ENCODE measurements at regions not wholly inside any gene's neighbourhood (a gene's known extent, or its start where the extent isn't known, plus 50 kb on each side); places are given as distances from the start of the nearest gene placed in this dataset.
A peak's percentile ranks its signal among the peaks of the same experiment; 100 is the strongest.
"Not testable (repeated sequence)": the region's sequence is repeated elsewhere in the genome, so short reads cannot be mapped to it uniquely, and the experiment has no call there.

GRCh38 chr18:70822117-70822516, 533.3 kb downstream of the SOCS6 start:
- Histone ChIP-seq H3K27me3 (no peaks in the 10 kb centered on the region), H3K36me3 (no peaks in the 10 kb centered on the region), H3K4me3 (no peak overlapping the region), H3K9me3 (ENCODE audit: low read depth) (no peaks in the 10 kb centered on the region), H3K27ac (no peak overlapping the region), H3K4me1 (ENCODE audit: low read depth) (no peaks in the 10 kb centered on the region)
- peak in 1 of 2 donors; percentile 0 for DNase-seq (ENCODE audit: low read depth in 1 of 2, low spot score in 1 of 2)
- TF ChIP-seq CTCF (IDR thresholded peaks at IDR 0.05; ENCODE audit: low read depth, low read length), result no peak

- TF ChIP-seq CTCF (IDR thresholded peaks at IDR 0.05; ENCODE audit: low read depth, low read length), result no peak
- no peak overlapping the region for H3K27ac ChIP-seq
- no peak for DNase-seq (ENCODE audit: low read depth in 1 of 2, low spot score in 1 of 2)
- H3K4me1 ChIP-seq (ENCODE audit: low read depth), result no peaks in the 10 kb centered on the region
- no peak overlapping the region for H3K4me3 ChIP-seq
- no peaks in the 10 kb centered on the region for H3K27me3 ChIP-seq
- no peaks in the 10 kb centered on the region for H3K9me3 ChIP-seq (ENCODE audit: low read depth)
- no peaks in the 10 kb centered on the region for H3K36me3 ChIP-seq
Measured at GRCh38 chr18:70808481-70809056, 519.7 kb downstream of the SOCS6 start.

GRCh38 chr18:70781860-70782453, 493.1 kb downstream of the SOCS6 start:
- H3K4me1 ChIP-seq (ENCODE audit: low read depth), result no peaks in the 10 kb centered on the region
- no peaks in the 10 kb centered on the region for H3K9me3 ChIP-seq (ENCODE audit: low read depth)
- H3K4me3 ChIP-seq, result no peak overlapping the region
- no peaks in the 10 kb centered on the region for H3K36me3 ChIP-seq
- H3K27me3 ChIP-seq, result no peaks in the 10 kb centered on the region
- H3K27ac ChIP-seq, result no peak overlapping the region
- DNase-seq (ENCODE audit: low read depth in 1 of 2, low spot score in 1 of 2), result peak; percentile 65 to 73
- peak; percentile 80 for TF ChIP-seq CTCF (IDR thresholded peaks at IDR 0.05; ENCODE audit: low read depth, low read length)

GRCh38 chr18:70766254-70766653, 477.4 kb downstream of the SOCS6 start:
- H3K4me1 ChIP-seq (ENCODE audit: low read depth); H3K9me3 ChIP-seq (ENCODE audit: low read depth); H3K4me3 ChIP-seq; H3K27ac ChIP-seq; H3K27me3 ChIP-seq; H3K36me3 ChIP-seq; DNase-seq (ENCODE audit: low read depth in 1 of 2, low spot score in 1 of 2): not testable (repeated sequence)

GRCh38 chr18:70762812-70763211, 474.0 kb downstream of the SOCS6 start:
- Histone ChIP-seq H3K27me3 (no peaks in the 10 kb centered on the region), H3K36me3 (no peaks in the 10 kb centered on the region), H3K4me3 (no peak overlapping the region), H3K9me3 (ENCODE audit: low read depth) (no peaks in the 10 kb centered on the region), H3K27ac (no peak overlapping the region), H3K4me1 (ENCODE audit: low read depth) (no peaks in the 10 kb centered on the region)
- TF ChIP-seq CTCF (IDR thresholded peaks at IDR 0.05; ENCODE audit: low read depth, low read length), result no peak
- DNase-seq (ENCODE audit: low read depth in 1 of 2, low spot score in 1 of 2), result no peak

- Histone ChIP-seq H3K4me1 (ENCODE audit: low read depth) (no peaks in the 10 kb centered on the region), H3K9me3 (ENCODE audit: low read depth) (no peaks in the 10 kb centered on the region), H3K27ac (no peak overlapping the region), H3K4me3 (no peak overlapping the region), H3K27me3 (no peaks in the 10 kb centered on the region), H3K36me3 (no peaks in the 10 kb centered on the region)
- DNase-seq (ENCODE audit: low read depth in 1 of 2, low spot score in 1 of 2), result no peak
- no peak for TF ChIP-seq CTCF (IDR thresholded peaks at IDR 0.05; ENCODE audit: low read depth, low read length)
Measured at GRCh38 chr18:70758780-70759179, 469.9 kb downstream of the SOCS6 start.

Measured in cardiac muscle cell (in vitro differentiated cells and primary cell).